MM.1S (cell line): ENCODE measurements at regions not wholly inside any gene's neighbourhood (a gene's known extent, or its start where the extent isn't known, plus 50 kb on each side); places are given as distances from the start of the nearest gene placed in this dataset.
"Not testable (repeated sequence)": the region's sequence is repeated elsewhere in the genome, so short reads cannot be mapped to it uniquely, and the experiment has no call there.

Experiments
- DNase-seq: peaks from one replicate; pipeline ENCODE4 v3.0.0-alpha.2; 2015
- H2AFZ ChIP-seq: fragments of 300-600 bp; sonication (generic); 2 replicates; pipeline ENCODE4 v1.6.0; 2016; ENCODE audit warnings: antibody characterized with exemption, low read length
- H3F3A ChIP-seq: fragments of 300-600 bp; sonication (generic); 2 replicates; pipeline ENCODE4 v1.6.1; 2016; ENCODE audit warnings: mild to moderate bottlenecking, antibody characterized with exemption, low read length, moderate library complexity, mixed read lengths; ENCODE audit not compliant: insufficient read depth
- H3K27ac ChIP-seq: fragments of 300-600 bp; sonication (generic); 2 replicates; pipeline ENCODE4 v1.5.1; 2016; ENCODE audit warnings: mild to moderate bottlenecking, low read length
- H3K27me3 ChIP-seq: fragments of 300-600 bp; sonication (generic); replicated peaks from 2 replicates; pipeline ENCODE4 v1.6.0; 2016; ENCODE audit warnings: low read length; ENCODE audit not compliant: insufficient read depth
- H3K36me3 ChIP-seq: fragments of 300-600 bp; sonication (generic); replicated peaks from 2 replicates; pipeline ENCODE4 v1.6.1; 2016; ENCODE audit warnings: mild to moderate bottlenecking, low read length, mixed read lengths; ENCODE audit not compliant: insufficient read depth
- H3K4me1 ChIP-seq: fragments of 300-600 bp; sonication (generic); 2 replicates; pipeline ENCODE4 v1.6.1; 2016; ENCODE audit warnings: low read length, mixed read lengths
- H3K4me2 ChIP-seq: fragments of 300-600 bp; sonication (generic); 2 replicates; pipeline ENCODE4 v1.6.0; 2016; ENCODE audit warnings: low read depth, low read length
- H3K4me3 ChIP-seq: fragments of 300-600 bp; sonication (generic); 2 replicates; pipeline ENCODE4 v1.5.1; 2016; ENCODE audit warnings: low read length, mixed read lengths
- H3K79me2 ChIP-seq: fragments of 300-600 bp; sonication (generic); 2 replicates; pipeline ENCODE4 v1.6.1; 2016; ENCODE audit warnings: mixed run types, low read length, mixed read lengths
- H3K9ac ChIP-seq: fragments of 300-600 bp; sonication (generic); 2 replicates; pipeline ENCODE4 v1.6.1; 2016; ENCODE audit warnings: low read length, mixed read lengths
- H3K9me2 ChIP-seq: fragments of 300-600 bp; sonication (generic); replicated peaks from 2 replicates; pipeline ENCODE4 v1.6.1; 2016; ENCODE audit warnings: mild to moderate bottlenecking, low read length, mixed read lengths; ENCODE audit not compliant: insufficient read depth
- H3K9me3 ChIP-seq: fragments of 300-600 bp; sonication (generic); replicated peaks from 2 replicates; pipeline ENCODE4 v1.6.1; 2016; ENCODE audit warnings: mild to moderate bottlenecking, low read length, mixed read lengths; ENCODE audit not compliant: insufficient read depth
- H4K20me1 ChIP-seq: fragments of 300-600 bp; sonication (generic); 2 replicates; pipeline ENCODE4 v1.6.1; 2016; ENCODE audit warnings: mild to moderate bottlenecking, low read length, moderate library complexity, mixed read lengths; ENCODE audit not compliant: insufficient read depth
- EZH2 ChIP-seq: fragments of 300-600 bp; sonication (generic); optimal IDR thresholded peaks from 2 replicates; pipeline ENCODE3; 2017; ENCODE audit warnings: low read depth, mild to moderate bottlenecking, antibody characterized with exemption, low read length, mixed read lengths
- EZH2phosphoT487 ChIP-seq: fragments of 300-600 bp; sonication (generic); IDR thresholded peaks from 2 replicates; pipeline ENCODE4 v1.6.1; 2018; ENCODE audit warnings: antibody characterized with exemption, low read length
- TF ChIP-seq, protein P1 (sequence below): fragments of 300-600 bp; sonication (generic); IDR thresholded peaks from 2 replicates; pipeline ENCODE4 v1.5.1; 2016; ENCODE audit warnings: antibody characterized with exemption, low read length, mixed read lengths

DNA sequence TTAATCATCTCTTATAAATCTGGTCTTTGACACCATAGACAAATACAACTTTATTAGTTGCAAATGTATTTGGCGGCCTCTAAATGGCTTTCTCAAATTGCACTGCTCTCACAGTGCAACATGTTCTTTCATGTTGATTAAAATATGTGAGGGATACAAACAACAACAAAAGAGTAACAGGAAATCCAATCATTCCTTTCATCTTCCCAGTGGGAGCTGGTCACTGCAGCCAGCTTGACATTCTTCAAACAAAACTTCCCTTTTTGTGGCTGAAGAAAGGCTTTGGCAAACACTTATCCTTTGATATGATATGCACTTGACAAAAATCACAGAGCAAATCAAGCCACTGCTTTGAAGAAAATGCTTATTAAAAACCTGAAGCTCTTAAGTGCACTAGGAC is 973.6 kb downstream of the EPHA3 start:
- no peak overlapping the region for H3K27ac ChIP-seq
- H3F3A ChIP-seq = no peaks in the 10 kb centered on the region

DNA sequence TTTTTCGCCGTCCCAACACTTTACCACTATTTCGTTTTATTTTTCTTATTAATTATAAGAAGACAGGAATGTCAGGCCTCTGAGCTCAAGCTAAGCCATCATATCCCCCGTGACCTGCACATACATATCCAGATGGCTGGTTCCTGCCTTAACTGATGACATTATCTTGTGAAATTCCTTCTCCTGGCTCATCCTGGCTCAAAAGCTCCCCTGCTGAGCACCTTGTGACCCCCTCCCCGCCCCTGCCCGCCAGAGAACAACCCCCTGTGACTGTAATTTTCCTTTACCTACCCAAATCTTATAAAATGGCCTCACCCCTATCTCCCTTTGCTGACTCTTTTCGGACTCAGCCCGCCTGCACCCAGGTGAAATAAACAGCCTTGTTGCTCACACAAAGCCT is 978.9 kb downstream of the EPHA3 start:
- not testable (repeated sequence) for H2AFZ ChIP-seq, H3K4me1 ChIP-seq, H3K27me3 ChIP-seq, H3K4me3 ChIP-seq, H3K36me3 ChIP-seq, DNase-seq, H3K9me3 ChIP-seq, H3K27ac ChIP-seq, H4K20me1 ChIP-seq, H3K79me2 ChIP-seq, H3F3A ChIP-seq, H3K9me2 ChIP-seq, H3K4me2 ChIP-seq, H3K9ac ChIP-seq

More for the DNA sequence above, 973.6 kb downstream of the EPHA3 start:
- H3K9ac ChIP-seq = no peak overlapping the region
- H4K20me1 ChIP-seq = no peaks in the 10 kb centered on the region
- H3K4me3 ChIP-seq = no peak overlapping the region
- no peaks in the 10 kb centered on the region for H3K79me2 ChIP-seq
- H3K9me3 ChIP-seq = no peaks in the 10 kb centered on the region
- no peak for TF ChIP-seq EZH2phosphoT487
- TF ChIP-seq, protein P1, sequence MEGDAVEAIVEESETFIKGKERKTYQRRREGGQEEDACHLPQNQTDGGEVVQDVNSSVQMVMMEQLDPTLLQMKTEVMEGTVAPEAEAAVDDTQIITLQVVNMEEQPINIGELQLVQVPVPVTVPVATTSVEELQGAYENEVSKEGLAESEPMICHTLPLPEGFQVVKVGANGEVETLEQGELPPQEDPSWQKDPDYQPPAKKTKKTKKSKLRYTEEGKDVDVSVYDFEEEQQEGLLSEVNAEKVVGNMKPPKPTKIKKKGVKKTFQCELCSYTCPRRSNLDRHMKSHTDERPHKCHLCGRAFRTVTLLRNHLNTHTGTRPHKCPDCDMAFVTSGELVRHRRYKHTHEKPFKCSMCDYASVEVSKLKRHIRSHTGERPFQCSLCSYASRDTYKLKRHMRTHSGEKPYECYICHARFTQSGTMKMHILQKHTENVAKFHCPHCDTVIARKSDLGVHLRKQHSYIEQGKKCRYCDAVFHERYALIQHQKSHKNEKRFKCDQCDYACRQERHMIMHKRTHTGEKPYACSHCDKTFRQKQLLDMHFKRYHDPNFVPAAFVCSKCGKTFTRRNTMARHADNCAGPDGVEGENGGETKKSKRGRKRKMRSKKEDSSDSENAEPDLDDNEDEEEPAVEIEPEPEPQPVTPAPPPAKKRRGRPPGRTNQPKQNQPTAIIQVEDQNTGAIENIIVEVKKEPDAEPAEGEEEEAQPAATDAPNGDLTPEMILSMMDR = no peak
- TF ChIP-seq EZH2 = no peak
- H2AFZ ChIP-seq = no peak overlapping the region
- H3K4me2 ChIP-seq = no peak overlapping the region
- DNase-seq = no peak
- no peaks in the 10 kb centered on the region for H3K27me3 ChIP-seq
- no peaks in the 10 kb centered on the region for H3K36me3 ChIP-seq
- no peaks in the 10 kb centered on the region for H3K4me1 ChIP-seq
- no peaks in the 10 kb centered on the region for H3K9me2 ChIP-seq

DNA sequence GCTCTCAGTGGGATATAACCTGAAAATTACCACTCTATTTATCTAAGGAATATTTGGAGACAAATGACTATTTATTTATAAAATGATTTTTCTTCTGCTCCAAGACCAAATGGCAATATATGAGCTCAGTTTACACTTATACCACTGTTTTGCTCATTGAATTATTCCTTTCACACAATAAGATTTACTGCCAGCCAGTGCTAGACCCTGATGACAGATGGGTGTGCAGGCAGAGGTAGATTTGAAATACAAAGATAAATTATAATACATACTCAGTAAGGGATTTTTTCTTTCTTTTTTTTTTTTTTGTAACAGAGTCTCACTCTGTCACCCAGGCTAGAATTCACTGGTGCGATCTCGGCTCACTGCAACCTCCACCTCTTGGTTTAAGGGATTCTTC is 980.3 kb downstream of the EPHA3 start:
- Histone ChIP-seq H3K4me1 (no peaks in the 10 kb centered on the region), H3K4me3 (no peak overlapping the region), H3K9me3 (no peaks in the 10 kb centered on the region), H3K9ac (no peak overlapping the region), H3K79me2 (no peaks in the 10 kb centered on the region), H3K27ac (no peak overlapping the region), H3K36me3 (no peaks in the 10 kb centered on the region), H3K9me2 (no peaks in the 10 kb centered on the region), H3F3A (no peaks in the 10 kb centered on the region), H4K20me1 (no peaks in the 10 kb centered on the region), H3K4me2 (no peak overlapping the region), H2AFZ (no peak overlapping the region), H3K27me3 (no peaks in the 10 kb centered on the region)
- no peak for DNase-seq
- no peak for TF ChIP-seq EZH2
- TF ChIP-seq, protein P1 = no peak
- no peak for TF ChIP-seq EZH2phosphoT487

DNA sequence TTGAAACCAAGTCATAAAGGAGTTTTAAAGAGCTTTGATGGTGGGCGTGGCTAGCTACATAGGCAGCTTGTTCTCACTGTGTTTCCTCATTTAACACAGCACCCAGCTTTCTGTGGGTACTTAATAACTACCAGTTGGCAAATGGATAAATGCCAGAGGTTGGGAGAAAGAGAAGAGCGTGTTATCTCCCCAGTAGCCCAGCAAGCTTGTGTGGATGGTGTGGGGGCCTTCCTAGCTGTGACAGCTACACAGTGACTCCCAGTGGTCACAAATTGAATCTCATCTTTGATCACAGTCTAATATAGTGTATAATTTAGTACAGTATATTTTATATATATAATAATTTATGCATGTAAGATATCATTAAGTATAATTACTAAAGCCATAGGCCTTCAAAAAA is 984.1 kb downstream of the EPHA3 start:
- Histone ChIP-seq H3K9me2 (no peaks in the 10 kb centered on the region), H3K9me3 (no peaks in the 10 kb centered on the region), H3K27me3 (no peaks in the 10 kb centered on the region), H3F3A (no peaks in the 10 kb centered on the region), H3K36me3 (no peaks in the 10 kb centered on the region), H3K79me2 (no peaks in the 10 kb centered on the region), H3K4me2 (no peak overlapping the region), H2AFZ (0 out of 2 replicates have a peak overlapping the region, but pooled peaks have one; percentile 15), H3K4me3 (no peak overlapping the region), H3K9ac (no peak overlapping the region), H4K20me1 (no peaks in the 10 kb centered on the region), H3K4me1 (no peaks in the 10 kb centered on the region), H3K27ac (no peak overlapping the region)
- peak; percentile 47 for DNase-seq
- no peak for TF ChIP-seq EZH2phosphoT487
- TF ChIP-seq, protein P1 = peak; percentile 40
